Glutamatergic neuron (in vitro differentiated cells): ENCODE measurements at regions not wholly inside any gene's neighbourhood (a gene's known extent, or its start where the extent isn't known, plus 50 kb on each side); places are given as distances from the start of the nearest gene placed in this dataset.
A peak's percentile ranks its signal among the peaks of the same experiment; 100 is the strongest.

ENCODE experiments used
- DNase-seq: peaks from one replicate; pipeline ENCODE4 v3.0.0; 2022
- H3K27ac Mint-ChIP-seq: one replicate; pipeline ENCODE4 v1.8.0; 2020; ENCODE audit warnings: mild to moderate bottlenecking, mixed read lengths, inconsistent platforms; ENCODE audit not compliant: unreplicated experiment
- H3K27me3 Mint-ChIP-seq: one replicate; pipeline ENCODE4 v1.8.0; 2020; ENCODE audit warnings: mild to moderate bottlenecking, moderate library complexity, mixed read lengths, inconsistent platforms; ENCODE audit not compliant: unreplicated experiment
- H3K36me3 Mint-ChIP-seq: one replicate; pipeline ENCODE4 v1.8.0; 2020; ENCODE audit warnings: mild to moderate bottlenecking, mixed read lengths, inconsistent platforms; ENCODE audit not compliant: unreplicated experiment
- H3K4me1 Mint-ChIP-seq: one replicate; pipeline ENCODE4 v1.8.0; 2020; ENCODE audit warnings: mild to moderate bottlenecking, low read depth, mixed read lengths, inconsistent platforms; ENCODE audit not compliant: unreplicated experiment
- H3K4me3 Mint-ChIP-seq: one replicate; pipeline ENCODE4 v1.8.0; 2020; ENCODE audit warnings: mild to moderate bottlenecking, mixed read lengths, inconsistent platforms; ENCODE audit not compliant: unreplicated experiment
- H3K9me3 Mint-ChIP-seq: one replicate; pipeline ENCODE4 v1.8.0; 2020; ENCODE audit warnings: mild to moderate bottlenecking, moderate library complexity, mixed read lengths, inconsistent platforms; ENCODE audit not compliant: unreplicated experiment
- TF ChIP-seq, protein P1 (sequence below): fragments of 200-600 bp; sonication (generic); IDR thresholded peaks from one replicate; pipeline ENCODE4 v1.5.0; 2021; ENCODE audit not compliant: partially characterized antibody, unreplicated experiment

DNA sequence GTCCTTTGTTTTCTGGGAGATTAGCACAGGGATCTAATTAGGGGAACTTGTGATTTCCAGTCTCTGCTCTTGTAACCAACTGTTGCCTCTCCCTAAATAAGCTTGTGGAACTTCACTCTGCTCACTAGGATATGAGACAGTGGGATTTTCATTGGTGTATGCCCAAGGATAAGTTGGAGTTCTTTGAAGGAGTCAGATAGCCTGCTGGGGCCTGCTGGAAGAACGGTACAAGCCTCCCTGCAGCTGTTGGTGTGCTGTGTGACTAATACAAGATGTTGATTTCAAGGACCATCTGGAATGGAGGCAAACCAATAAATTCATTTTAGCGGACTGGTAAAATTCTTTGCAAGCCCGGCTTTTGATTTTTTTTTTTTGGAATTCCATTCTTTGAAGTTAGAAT, 167.0 kb downstream of the AASDH start:
- Mint-ChIP-seq H3K4me1 (peaks cover 18% of the 10 kb centered on the region), H3K9me3 (peaks cover 6% of the 10 kb centered on the region), H3K27ac (peak overlapping the region; percentile 60), H3K4me3 (no peak overlapping the region), H3K27me3 (no peaks in the 10 kb centered on the region), H3K36me3 (no peaks in the 10 kb centered on the region)
- TF ChIP-seq, protein P1, sequence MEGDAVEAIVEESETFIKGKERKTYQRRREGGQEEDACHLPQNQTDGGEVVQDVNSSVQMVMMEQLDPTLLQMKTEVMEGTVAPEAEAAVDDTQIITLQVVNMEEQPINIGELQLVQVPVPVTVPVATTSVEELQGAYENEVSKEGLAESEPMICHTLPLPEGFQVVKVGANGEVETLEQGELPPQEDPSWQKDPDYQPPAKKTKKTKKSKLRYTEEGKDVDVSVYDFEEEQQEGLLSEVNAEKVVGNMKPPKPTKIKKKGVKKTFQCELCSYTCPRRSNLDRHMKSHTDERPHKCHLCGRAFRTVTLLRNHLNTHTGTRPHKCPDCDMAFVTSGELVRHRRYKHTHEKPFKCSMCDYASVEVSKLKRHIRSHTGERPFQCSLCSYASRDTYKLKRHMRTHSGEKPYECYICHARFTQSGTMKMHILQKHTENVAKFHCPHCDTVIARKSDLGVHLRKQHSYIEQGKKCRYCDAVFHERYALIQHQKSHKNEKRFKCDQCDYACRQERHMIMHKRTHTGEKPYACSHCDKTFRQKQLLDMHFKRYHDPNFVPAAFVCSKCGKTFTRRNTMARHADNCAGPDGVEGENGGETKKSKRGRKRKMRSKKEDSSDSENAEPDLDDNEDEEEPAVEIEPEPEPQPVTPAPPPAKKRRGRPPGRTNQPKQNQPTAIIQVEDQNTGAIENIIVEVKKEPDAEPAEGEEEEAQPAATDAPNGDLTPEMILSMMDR = no peak
- DNase-seq = no peak

DNA sequence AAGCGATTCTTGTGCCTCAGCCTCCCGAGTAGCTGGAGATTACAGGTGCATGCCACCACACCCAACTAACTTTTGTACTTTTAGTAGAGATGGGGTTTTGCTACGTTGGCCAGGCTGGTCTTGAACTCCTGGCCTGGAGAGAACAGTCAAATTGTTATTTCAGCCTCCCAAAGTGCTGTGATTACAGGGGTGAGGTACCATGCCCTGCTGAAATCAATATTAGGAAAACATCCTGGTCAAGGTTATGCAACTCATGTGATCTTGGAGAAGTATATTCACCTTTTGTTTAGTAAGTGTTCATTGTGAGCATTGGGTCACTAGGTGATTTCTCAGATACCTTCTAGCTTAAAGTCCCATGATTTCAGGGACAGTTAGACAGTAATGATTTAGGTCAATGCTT, 167.8 kb downstream of the AASDH start:
- TF ChIP-seq, protein P1 = no peak
- peaks cover 18% of the 10 kb centered on the region for H3K4me1 Mint-ChIP-seq
- H3K4me3 Mint-ChIP-seq = no peak overlapping the region
- no peak overlapping the region for H3K27ac Mint-ChIP-seq
- peaks cover 6% of the 10 kb centered on the region for H3K9me3 Mint-ChIP-seq
- no peaks in the 10 kb centered on the region for H3K36me3 Mint-ChIP-seq
- DNase-seq = no peak
- no peaks in the 10 kb centered on the region for H3K27me3 Mint-ChIP-seq

DNA sequence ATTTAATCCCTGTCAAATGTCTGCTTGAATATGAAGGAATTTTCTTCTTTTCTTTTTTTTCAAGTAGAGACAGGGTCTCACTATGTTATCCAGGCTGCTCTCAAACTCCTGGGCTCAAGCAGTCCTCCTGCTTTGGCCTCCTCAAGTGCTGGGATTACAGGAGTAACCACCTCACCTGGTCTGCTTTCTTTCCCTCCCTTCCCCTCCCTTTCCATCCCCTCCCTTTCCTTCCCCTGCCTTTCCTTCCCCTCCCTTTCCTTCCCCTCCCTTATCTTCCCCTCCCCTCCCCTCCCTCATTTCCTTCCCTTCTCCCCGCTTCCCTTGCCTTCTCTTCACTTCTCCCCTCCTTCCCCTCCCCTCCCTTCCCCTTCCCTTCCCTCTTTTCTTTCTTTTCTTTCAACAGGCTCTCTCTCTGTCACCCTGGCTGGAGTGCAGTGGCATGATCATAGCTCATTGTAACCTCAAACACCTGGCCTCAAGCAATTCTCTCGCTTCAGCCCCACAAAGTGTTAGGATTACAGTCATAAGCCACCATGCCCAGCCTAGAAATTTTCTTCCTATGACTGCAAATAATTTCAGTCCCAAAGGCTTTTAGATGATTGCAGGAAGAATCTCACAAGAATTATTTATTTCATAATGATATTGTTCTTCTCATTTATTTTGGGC, 168.9 kb downstream of the AASDH start:
- H3K36me3 Mint-ChIP-seq = no peaks in the 10 kb centered on the region
- H3K27ac Mint-ChIP-seq = no peak overlapping the region
- TF ChIP-seq, protein P1 = no peak
- H3K9me3 Mint-ChIP-seq = peaks cover 4% of the 10 kb centered on the region
- no peaks in the 10 kb centered on the region for H3K27me3 Mint-ChIP-seq
- no peak for DNase-seq
- peaks cover 18% of the 10 kb centered on the region for H3K4me1 Mint-ChIP-seq
- no peak overlapping the region for H3K4me3 Mint-ChIP-seq

DNA sequence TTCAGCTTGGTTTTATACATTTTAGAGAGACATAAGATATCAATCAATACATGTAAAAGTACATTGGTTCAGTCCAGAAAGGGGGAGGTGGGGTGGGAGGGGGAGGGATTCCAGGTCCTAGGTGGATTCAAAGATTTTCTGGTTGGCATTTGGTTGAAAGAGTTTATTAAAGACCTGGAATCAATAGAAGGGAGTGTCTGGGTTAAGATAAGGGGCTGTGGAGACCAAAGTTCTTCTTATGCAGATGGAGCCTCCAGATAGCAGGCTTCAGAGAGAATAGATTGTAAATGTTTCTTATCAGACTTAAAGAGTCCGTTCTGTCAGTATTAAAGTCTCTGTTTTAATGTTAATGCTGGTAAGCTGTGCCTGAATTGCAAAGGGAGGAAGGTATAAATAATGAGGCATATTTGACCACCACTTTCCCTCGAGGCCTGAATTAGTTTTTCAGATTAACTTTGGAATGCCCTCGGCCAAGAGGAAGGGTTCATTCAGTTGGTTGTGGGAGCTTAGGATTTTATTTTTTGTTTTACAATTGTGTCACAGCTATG, 169.9 kb downstream of the AASDH start:
- Mint-ChIP-seq H3K9me3 (peaks cover 4% of the 10 kb centered on the region), H3K27ac (no peak overlapping the region), H3K36me3 (no peaks in the 10 kb centered on the region), H3K4me3 (no peak overlapping the region), H3K27me3 (no peaks in the 10 kb centered on the region), H3K4me1 (peaks cover 18% of the 10 kb centered on the region)
- TF ChIP-seq, protein P1 = no peak
- no peak for DNase-seq

DNA sequence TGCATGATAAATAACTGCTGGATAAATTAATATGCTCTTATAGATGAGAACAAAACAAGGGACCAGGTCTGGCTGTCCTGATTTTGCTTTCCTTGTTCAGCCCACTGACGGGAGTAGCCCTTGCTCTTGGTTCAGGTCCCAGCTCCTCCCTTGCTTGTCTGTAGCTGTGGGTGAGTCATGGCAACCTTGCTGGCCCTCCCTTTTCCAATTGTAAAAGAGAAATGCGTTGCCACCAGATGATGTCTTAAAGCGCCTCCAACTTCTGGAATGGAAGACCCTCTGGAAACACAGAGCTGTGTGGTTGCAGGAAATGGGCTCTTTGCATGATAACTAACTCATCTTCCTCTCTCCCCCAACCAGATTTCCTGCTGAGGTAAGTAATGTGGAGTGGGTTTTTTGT, 171.4 kb downstream of the AASDH start:
- Mint-ChIP-seq H3K9me3 (peaks cover 4% of the 10 kb centered on the region), H3K4me3 (no peak overlapping the region), H3K4me1 (peaks cover 18% of the 10 kb centered on the region), H3K27ac (no peak overlapping the region), H3K27me3 (no peaks in the 10 kb centered on the region), H3K36me3 (peaks cover 8% of the 10 kb centered on the region)
- DNase-seq = no peak
- TF ChIP-seq, protein P1 = no peak
